HUES48 (cell line): ENCODE measurements at regions not wholly inside any gene's neighbourhood (a gene's known extent, or its start where the extent isn't known, plus 50 kb on each side); places are given as distances from the start of the nearest gene placed in this dataset.

Source experiments
- H3K27ac ChIP-seq: one replicate; pipeline ENCODE4 v1.7.0; 2013; ENCODE audit warnings: low read depth, low read length, inconsistent platforms
- H3K27me3 ChIP-seq: 2 replicates; pipeline ENCODE4 v1.6.1; 2013; ENCODE audit warnings: mild to moderate bottlenecking, low read length; ENCODE audit not compliant: control insufficient read depth, insufficient read depth
- H3K36me3 ChIP-seq: 2 replicates; pipeline ENCODE4 v1.6.1; 2013; ENCODE audit warnings: low read length; ENCODE audit not compliant: control insufficient read depth, insufficient read depth
- H3K4me1 ChIP-seq: 2 replicates; pipeline ENCODE4 v1.6.1; 2013; ENCODE audit warnings: mild to moderate bottlenecking, low read length; ENCODE audit not compliant: control insufficient read depth, insufficient read depth
- H3K4me3 ChIP-seq: 2 replicates; pipeline ENCODE4 v1.5.1; 2013; ENCODE audit warnings: mild to moderate bottlenecking, low read depth, low read length
- H3K9ac ChIP-seq: 2 replicates; pipeline ENCODE4 v1.6.1; 2013; ENCODE audit warnings: mild to moderate bottlenecking, low read depth, low read length, moderate library complexity
- H3K9me3 ChIP-seq: 2 replicates; pipeline ENCODE4 v1.6.1; 2013; ENCODE audit warnings: low read length; ENCODE audit not compliant: control insufficient read depth, insufficient read depth

GRCh38 chr9:31700252-31701045 is 684.0 kb upstream of the ACO1 start:
- H3K9me3 ChIP-seq = no peaks in the 10 kb centered on the region
- H3K36me3 ChIP-seq = no peaks in the 10 kb centered on the region
- no peak overlapping the region for H3K27ac ChIP-seq

GRCh38 chr9:31702957-31703356 is 681.5 kb upstream of the ACO1 start:
- Histone ChIP-seq H3K4me3 (no peak overlapping the region), H3K27ac (no peak overlapping the region), H3K9ac (no peak overlapping the region), H3K36me3 (no peaks in the 10 kb centered on the region), H3K9me3 (no peaks in the 10 kb centered on the region), H3K27me3 (no peaks in the 10 kb centered on the region), H3K4me1 (no peaks in the 10 kb centered on the region)

More at GRCh38 chr9:31700252-31701045, 684.0 kb upstream of the ACO1 start:
- Histone ChIP-seq H3K4me3 (no peak overlapping the region), H3K27me3 (no peaks in the 10 kb centered on the region), H3K4me1 (no peaks in the 10 kb centered on the region), H3K9ac (no peak overlapping the region)

- H3K36me3 ChIP-seq = no peaks in the 10 kb centered on the region
Observed at GRCh38 chr9:31715250-31715649, 669.2 kb upstream of the ACO1 start.

GRCh38 chr9:31719262-31719661 is 665.2 kb upstream of the ACO1 start:
- Histone ChIP-seq H3K4me1 (no peaks in the 10 kb centered on the region), H3K9ac (no peak overlapping the region)

More at GRCh38 chr9:31715250-31715649, 669.2 kb upstream of the ACO1 start:
- no peak overlapping the region for H3K27ac ChIP-seq
- no peaks in the 10 kb centered on the region for H3K4me1 ChIP-seq
- H3K4me3 ChIP-seq = no peak overlapping the region
- H3K27me3 ChIP-seq = no peaks in the 10 kb centered on the region
- H3K9ac ChIP-seq = no peak overlapping the region
- H3K9me3 ChIP-seq = no peaks in the 10 kb centered on the region

GRCh38 chr9:31730398-31730797 is 654.0 kb upstream of the ACO1 start:
- Histone ChIP-seq H3K9ac (no peak overlapping the region), H3K4me3 (no peak overlapping the region), H3K4me1 (peaks cover 12% of the 10 kb centered on the region; the same call in 1 of the 2 replicates), H3K27me3 (peaks cover 5% of the 10 kb centered on the region), H3K9me3 (no peaks in the 10 kb centered on the region), H3K27ac (no peak overlapping the region), H3K36me3 (no peaks in the 10 kb centered on the region)

More at GRCh38 chr9:31719262-31719661, 665.2 kb upstream of the ACO1 start:
- H3K27me3 ChIP-seq = no peaks in the 10 kb centered on the region
- H3K9me3 ChIP-seq = no peaks in the 10 kb centered on the region
- no peak overlapping the region for H3K4me3 ChIP-seq
- no peak overlapping the region for H3K27ac ChIP-seq
- no peaks in the 10 kb centered on the region for H3K36me3 ChIP-seq

GRCh38 chr9:31733166-31733565 is 651.3 kb upstream of the ACO1 start:
- Histone ChIP-seq H3K4me3 (no peak overlapping the region), H3K27ac (no peak overlapping the region), H3K9me3 (no peaks in the 10 kb centered on the region), H3K9ac (no peak overlapping the region), H3K4me1 (peaks cover 34% of the 10 kb centered on the region), H3K36me3 (no peaks in the 10 kb centered on the region), H3K27me3 (peaks cover 18% of the 10 kb centered on the region)

- H3K4me1 ChIP-seq = peaks cover 34% of the 10 kb centered on the region
- H3K36me3 ChIP-seq = no peaks in the 10 kb centered on the region
- peaks cover 31% of the 10 kb centered on the region for H3K27me3 ChIP-seq
- no peaks in the 10 kb centered on the region for H3K9me3 ChIP-seq
- H3K4me3 ChIP-seq = peak overlapping the region; percentile 19; the same call in 1 of the 2 replicates
- no peak overlapping the region for H3K9ac ChIP-seq
- H3K27ac ChIP-seq = peak overlapping the region; percentile 51
Observed at GRCh38 chr9:31736581-31737179, 647.8 kb upstream of the ACO1 start.

- H3K9ac ChIP-seq = no peak overlapping the region
- H3K4me3 ChIP-seq = no peak overlapping the region
- H3K27ac ChIP-seq = no peak overlapping the region
- peaks cover 18% of the 10 kb centered on the region for H3K4me1 ChIP-seq
- H3K9me3 ChIP-seq = no peaks in the 10 kb centered on the region
- no peaks in the 10 kb centered on the region for H3K36me3 ChIP-seq
- H3K27me3 ChIP-seq = peaks cover 24% of the 10 kb centered on the region
Observed at GRCh38 chr9:31740705-31741104, 643.7 kb upstream of the ACO1 start.

GRCh38 chr9:31744589-31744988 is 639.9 kb upstream of the ACO1 start:
- H3K4me3 ChIP-seq = no peak overlapping the region
- no peaks in the 10 kb centered on the region for H3K9me3 ChIP-seq
- H3K27ac ChIP-seq = no peak overlapping the region
- H3K9ac ChIP-seq = no peak overlapping the region
- no peaks in the 10 kb centered on the region for H3K4me1 ChIP-seq
- H3K27me3 ChIP-seq = no peaks in the 10 kb centered on the region
- H3K36me3 ChIP-seq = no peaks in the 10 kb centered on the region

GRCh38 chr9:31745468-31745867 is 639.0 kb upstream of the ACO1 start:
- Histone ChIP-seq H3K27me3 (no peaks in the 10 kb centered on the region), H3K4me3 (no peak overlapping the region), H3K4me1 (no peaks in the 10 kb centered on the region), H3K9me3 (no peaks in the 10 kb centered on the region), H3K27ac (no peak overlapping the region), H3K36me3 (no peaks in the 10 kb centered on the region), H3K9ac (no peak overlapping the region)

GRCh38 chr9:31745886-31746285 is 638.6 kb upstream of the ACO1 start:
- no peaks in the 10 kb centered on the region for H3K4me1 ChIP-seq
- no peak overlapping the region for H3K4me3 ChIP-seq
- no peak overlapping the region for H3K27ac ChIP-seq
- no peaks in the 10 kb centered on the region for H3K9me3 ChIP-seq
- H3K36me3 ChIP-seq = no peaks in the 10 kb centered on the region
- H3K27me3 ChIP-seq = no peaks in the 10 kb centered on the region
- no peak overlapping the region for H3K9ac ChIP-seq
